ENCODE measurements at regions not wholly inside any gene's neighbourhood (a gene's known extent, or its start where the extent isn't known, plus 50 kb on each side); places are given as distances from the start of the nearest gene placed in this dataset.

DNA sequence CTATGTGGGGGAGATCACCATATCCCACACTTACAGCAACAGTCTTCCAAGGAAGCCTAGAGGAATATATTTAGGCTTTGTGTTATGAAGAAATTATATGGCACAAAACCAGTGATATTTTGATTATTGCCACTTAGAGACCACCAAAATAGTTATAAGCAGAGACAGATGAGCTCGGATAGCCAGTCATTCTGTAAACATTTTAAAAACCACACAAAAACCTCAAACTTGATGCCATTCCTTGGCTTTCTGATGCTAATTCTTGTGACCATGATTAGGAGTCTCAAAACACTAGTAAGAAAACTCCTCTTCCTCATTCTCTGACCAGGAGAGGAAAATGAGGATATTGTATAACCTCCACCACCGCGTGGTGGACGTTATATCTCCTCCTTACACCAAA lies 496.4 kb downstream of the FOXO1 start:
- FAIRE-seq (no peak), DNase-seq (ENCODE audit: insufficient read length, low spot score) (no peak)
- no peak for TF ChIP-seq CTCF (IDR thresholded peaks at IDR 0.05; ENCODE audit: insufficient read depth, missing control alignments)

GRCh38 chr13:40170982-40171381 lies 495.5 kb downstream of the FOXO1 start:
- no peak for FAIRE-seq
- no peak for TF ChIP-seq CTCF (IDR thresholded peaks at IDR 0.05; ENCODE audit: insufficient read depth, missing control alignments)
- DNase-seq (ENCODE audit: insufficient read length, low spot score): no peak

GRCh38 chr13:40171566-40171965 lies 494.9 kb downstream of the FOXO1 start:
- DNase-seq (ENCODE audit: insufficient read length, low spot score) (no peak), FAIRE-seq (no peak)
- no peak for TF ChIP-seq CTCF (IDR thresholded peaks at IDR 0.05; ENCODE audit: insufficient read depth, missing control alignments)

- TF ChIP-seq CTCF (IDR thresholded peaks at IDR 0.05; ENCODE audit: insufficient read depth, missing control alignments): no peak
These were observed 494.3 kb downstream of the FOXO1 start for GRCh38 chr13:40172149-40172591.

DNA sequence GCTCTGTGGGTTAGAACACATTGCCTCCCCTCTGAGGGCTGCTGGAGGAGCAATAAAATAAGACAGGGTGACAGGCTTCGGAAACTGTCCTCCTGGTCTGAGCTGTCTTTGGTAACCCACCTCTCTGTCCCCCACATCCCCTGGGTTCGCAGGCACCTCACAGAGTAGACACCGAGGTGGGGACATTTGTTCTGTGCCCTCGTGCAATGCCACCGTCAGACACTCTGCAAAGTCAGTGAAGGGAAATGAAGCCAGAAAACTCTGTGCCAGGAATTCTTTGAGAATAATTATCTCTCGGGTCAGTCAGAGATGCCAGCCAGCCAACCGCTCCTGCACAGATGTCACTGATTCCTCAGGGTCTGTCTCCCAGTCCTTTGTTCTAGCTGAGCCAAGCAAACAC lies 493.6 kb downstream of the FOXO1 start:
- no peak for DNase-seq (ENCODE audit: insufficient read length, low spot score)
- no peak for TF ChIP-seq CTCF (IDR thresholded peaks at IDR 0.05; ENCODE audit: insufficient read depth, missing control alignments)
- no peak for FAIRE-seq

More at GRCh38 chr13:40172149-40172591, 494.3 kb downstream of the FOXO1 start:
- DNase-seq (ENCODE audit: insufficient read length, low spot score) (no peak), FAIRE-seq (no peak)

DNA sequence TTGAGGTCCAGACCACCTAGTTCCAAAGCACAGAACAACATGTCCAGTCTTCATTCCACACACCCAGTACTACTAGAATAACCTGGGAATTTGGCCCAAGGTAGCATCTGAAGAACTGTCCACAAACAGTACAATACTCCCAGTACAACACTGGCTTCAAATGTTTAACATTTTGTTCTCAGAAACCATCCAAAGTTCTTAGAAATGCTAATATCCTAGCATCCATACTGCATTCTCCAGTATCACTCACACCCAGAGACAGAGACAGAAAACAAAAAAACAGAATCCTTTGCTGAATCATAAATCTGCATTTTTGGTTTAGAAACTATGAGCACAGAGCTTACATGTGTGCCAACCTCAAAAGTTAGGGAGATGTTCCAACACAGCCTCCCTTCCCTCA lies 490.8 kb downstream of the FOXO1 start:
- FAIRE-seq: no peak
- no peak for DNase-seq (ENCODE audit: insufficient read length, low spot score)
- TF ChIP-seq CTCF (IDR thresholded peaks at IDR 0.05; ENCODE audit: insufficient read depth, missing control alignments): no peak

DNA sequence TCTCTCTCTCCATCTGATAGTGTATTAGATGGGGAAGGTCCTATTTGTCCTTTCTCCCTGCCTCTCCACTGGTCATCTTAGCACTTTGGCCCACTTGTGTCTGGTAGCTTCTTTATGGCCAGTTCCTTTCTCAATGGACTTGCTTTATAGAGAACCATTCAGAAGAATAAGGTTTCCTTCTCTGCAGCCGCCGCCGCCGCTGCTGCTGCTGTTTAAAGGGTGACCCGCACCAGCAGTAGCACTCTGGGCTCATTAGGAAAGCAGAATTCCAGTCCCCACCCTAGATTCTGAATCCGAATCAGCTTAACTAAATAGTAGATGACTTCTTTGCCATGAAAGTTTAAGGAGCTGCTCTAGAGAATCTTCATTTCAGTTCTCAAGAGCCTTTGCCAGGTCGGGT lies 490.2 kb downstream of the FOXO1 start:
- no peak for DNase-seq (ENCODE audit: insufficient read length, low spot score)
- FAIRE-seq: no peak
- TF ChIP-seq CTCF (IDR thresholded peaks at IDR 0.05; ENCODE audit: insufficient read depth, missing control alignments): no peak

Data from D721Med (cell line).